Fibroblast of upper back skin (primary cell): ENCODE measurements at regions not wholly inside any gene's neighbourhood (a gene's known extent, or its start where the extent isn't known, plus 50 kb on each side); places are given as distances from the start of the nearest gene placed in this dataset.

Experiments used
- DNase-seq: peaks from one replicate; pipeline ENCODE4 v3.0.0-alpha.2; 2013

DNA sequence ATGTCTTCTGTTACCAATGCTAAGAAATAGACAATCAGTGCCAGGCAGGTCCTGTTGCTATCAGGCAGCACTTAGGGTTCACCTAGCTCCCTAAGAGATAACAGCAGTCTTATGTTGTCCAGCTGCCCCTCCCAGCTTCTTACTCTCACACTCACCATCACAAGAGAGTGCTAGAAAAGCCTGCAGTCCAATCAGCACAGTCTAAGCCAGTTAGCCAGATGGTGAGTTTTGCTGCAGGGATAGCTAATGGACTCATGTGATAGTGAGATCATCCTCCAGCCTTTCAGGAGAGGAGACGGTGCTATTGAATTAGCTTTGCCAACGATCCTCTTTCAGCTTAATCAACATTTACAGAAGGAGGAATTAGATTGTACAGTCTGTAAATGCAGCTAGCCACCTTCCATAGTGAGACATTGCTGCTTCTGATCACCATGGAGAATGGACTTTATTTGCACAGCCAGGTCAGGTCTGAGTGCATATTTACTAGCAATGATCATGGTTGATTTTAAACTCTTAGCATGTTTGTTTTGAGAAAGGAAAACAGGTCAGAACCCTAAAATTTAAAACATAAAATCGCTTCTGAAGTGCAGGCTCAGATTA lies 438.3 kb downstream of the CENPC start:
- no peak for DNase-seq

DNA sequence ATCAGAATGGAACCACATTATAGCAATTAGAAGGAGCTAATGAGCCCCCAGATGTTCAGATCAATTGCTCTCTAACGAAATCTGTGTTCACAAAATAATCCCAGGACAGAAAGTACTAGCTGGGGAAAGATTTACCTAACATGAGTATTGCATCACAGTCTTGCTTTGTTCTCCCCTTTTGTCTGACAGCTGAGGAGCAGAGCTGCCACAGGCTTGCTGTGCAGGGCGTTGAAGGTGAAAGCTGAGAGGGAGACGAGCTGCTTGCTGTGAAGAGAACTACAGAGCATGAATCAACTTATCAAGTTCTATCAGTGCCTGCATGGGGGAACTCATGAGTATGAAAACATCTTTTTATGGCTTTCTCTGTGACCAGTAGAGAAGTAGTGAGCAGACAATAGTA lies 441.2 kb downstream of the CENPC start:
- no peak for DNase-seq

DNA sequence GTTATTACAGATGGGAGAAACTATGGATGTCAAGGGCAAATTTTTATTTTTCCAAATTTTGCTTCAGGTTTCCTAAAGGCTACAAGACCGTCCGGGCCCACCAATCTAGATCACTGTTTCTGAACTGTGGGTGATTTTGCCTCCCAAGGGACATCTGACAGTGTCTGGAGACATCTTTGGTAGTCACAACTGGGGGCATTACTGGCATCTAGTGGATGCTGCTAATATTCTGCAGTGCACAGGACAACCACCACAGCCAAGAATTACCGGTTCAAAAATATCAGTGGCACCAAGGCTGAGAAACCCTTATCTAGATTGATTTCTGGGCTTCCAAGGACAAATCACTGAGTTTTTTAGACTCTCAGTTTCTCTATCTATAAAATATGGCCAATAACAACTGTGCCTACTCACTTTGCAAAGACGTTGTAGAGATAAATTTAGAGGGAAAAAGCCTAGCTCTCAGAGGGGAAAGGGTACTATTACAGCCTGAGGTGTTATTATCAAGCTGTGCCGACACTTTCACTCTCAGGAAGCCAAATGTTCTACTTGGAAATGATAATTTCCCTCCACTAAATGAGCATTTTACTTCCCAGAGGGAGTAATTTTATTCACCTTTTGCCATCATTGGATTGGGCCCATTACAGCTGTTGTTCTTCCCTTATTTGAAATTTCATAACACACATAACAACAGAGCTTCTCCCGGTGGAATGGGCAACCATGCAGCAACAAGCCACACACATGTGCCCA lies 442.1 kb downstream of the CENPC start:
- DNase-seq, result no peak

DNA sequence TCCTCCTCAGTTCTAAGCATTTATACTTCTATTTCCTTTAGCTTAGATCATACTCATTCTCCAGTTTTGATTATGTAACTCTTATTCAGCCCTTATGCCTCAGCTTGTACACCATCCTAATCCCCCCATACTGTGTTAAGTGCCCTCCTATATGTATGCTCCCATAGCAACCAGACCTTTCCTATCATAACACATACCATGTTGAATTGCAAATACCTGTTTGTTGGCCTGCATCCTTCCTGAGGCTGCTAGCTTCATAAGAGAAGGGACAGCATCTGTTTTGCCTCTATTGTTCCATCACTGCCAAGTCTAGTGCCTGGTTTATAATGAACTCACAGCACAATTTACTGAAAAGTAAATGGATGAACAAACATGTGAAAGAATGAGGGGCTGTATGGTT lies 443.7 kb downstream of the CENPC start:
- DNase-seq, result no peak

DNA sequence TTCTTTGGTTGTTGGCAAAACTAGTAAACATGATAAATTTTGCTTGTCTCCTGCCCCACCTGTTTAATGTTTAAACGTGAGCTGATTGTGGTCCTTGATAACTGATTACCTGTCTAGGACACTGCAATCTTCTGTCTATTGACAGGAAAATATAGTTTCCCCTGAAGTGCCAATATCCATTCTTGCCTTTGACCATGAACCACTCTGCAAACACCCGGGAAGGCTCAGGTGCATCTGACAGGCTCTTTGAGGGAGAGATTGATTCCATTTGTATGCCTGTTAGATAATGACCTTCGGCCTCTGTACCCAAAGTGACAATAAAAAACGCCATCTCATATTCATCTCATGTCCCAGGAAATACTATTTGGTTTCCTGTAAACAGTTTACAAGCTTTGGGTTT lies 453.0 kb downstream of the CENPC start:
- no peak for DNase-seq

DNA sequence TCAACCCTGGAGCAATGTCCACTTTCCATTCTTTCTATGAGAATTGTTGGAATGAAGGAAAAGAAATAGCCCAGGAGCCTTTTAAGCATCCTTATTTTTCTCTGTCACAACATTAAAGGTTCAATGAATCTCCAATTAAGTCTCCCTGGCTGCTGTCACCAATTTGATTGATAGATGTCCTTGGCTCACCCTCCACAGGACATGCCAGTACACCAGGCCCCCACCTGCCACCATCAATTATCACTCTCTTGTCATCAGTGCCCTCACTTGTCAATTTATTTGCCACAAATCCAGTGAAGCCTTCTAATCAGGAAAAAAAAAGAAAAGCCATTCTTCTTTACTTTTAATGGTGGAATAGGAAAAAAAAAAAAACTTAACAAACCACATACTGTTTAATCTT lies 453.6 kb downstream of the CENPC start:
- no peak for DNase-seq

DNA sequence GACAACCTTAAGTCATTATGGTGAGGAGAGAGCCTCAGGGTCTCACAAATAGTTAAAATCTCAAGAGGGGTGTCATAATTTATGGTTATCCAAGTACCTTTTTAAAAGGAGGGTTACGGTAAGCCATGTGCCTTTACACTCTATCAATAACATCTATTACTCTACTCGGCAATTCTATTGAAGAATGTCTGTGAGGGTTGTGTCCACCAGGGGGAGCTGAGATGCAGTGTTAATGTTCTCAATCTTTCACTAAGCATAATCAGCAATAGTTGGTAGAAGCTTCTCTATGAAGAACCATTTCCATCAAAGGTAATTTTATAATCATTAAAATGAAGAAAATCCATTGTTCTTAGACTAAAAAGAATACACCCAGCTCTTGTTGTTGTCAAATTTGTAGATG lies 457.4 kb downstream of the CENPC start:
- no peak for DNase-seq

DNA sequence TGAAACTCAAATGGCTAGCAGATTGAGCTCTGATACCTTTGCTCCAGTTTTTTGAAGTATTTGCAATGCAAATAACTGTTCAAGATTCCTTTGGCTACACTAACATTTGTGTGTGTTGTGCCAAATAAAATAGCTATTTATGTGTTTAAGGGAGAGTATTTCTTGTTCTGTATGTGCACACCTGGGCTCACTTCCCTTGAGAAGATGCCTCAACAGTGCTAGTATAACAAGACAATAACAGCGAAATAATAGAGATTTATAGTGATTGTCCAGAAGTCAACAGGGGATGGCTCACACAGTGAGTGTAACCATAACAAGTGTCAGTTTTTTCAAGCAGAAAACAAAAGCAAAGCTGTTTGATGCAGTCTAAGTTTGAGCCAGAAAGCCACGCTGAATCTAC lies 460.5 kb downstream of the CENPC start:
- DNase-seq, result no peak

DNA sequence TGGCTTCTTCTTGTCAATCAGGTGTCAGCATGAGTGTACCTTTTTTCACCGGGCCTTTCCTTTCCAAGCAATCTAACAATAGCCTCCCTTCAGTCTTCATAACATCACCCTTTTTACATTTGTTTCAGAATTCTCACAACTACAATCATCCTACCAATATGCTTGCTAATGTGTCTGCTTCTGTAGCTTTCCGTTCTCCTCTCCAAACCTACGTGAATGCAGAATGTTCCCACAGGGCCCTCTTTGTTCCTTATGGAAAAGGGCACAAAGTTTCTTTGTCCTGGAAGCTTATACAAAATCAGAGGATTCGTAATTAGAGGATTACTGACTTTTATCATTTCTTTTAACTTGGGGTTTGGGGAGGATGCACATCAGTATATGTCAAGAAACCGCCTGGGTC lies 461.8 kb downstream of the CENPC start:
- no peak for DNase-seq

DNA sequence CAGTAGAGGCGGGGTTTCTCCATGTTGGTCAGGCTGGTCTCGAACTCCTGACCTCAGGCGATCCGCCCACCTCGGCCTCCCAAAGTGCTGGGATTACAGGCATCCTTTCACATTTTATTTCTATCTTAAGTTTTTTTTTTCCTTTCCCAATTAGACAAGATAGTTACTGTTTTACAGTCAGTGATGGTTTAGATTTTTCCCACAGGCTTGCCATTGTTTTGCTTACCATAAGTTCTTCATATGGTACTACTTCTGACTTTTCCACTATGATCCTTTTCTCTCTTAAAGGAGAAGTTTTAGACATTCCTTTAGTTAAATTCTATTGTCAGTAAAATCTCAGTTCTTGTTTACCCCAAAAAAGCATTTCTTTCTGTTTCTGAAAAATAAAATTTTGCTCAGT lies 462.6 kb downstream of the CENPC start:
- DNase-seq, result no peak

DNA sequence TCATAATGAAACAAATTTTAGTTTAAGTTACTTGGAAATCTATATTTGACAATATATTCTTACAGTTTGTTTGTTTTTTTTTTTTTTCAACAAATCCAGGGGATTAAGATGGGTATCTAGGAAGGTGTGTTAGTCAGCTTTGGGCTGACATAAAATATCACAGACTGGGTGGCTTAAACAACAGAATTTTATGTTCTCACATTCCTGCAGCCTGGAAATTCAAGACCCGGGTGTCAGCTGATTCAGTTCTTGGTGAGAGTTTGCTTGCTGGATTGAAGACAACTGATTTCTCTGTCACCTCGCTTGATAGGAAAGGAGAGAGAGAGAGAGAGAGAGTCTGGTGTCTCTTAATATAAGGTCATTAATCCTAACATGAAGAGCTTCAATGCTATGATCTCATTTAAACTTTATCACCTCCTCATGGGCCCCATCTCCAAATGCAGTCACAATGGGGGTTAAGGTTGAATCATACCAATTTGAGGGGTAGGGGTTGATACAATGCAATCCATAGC lies 465.2 kb downstream of the CENPC start:
- DNase-seq, result no peak

DNA sequence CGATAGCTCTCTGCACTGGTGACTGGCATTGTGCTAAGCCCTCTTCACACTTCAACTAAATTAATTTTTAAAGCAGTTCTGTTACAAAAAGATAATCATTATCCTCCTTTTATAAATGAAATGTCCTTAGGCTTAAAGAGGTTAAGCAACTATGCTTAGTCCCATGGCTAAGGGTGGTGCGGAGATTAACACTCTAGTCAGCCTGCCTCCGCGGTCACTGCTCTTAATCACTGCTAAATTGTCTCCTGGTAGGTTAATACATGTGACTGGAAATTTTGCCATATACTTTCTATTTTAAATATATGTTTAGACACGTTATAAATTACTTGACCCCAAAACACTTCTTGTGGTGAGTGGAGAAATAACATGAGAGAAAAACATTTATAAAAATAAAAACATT lies 473.7 kb downstream of the CENPC start:
- DNase-seq, result no peak

DNA sequence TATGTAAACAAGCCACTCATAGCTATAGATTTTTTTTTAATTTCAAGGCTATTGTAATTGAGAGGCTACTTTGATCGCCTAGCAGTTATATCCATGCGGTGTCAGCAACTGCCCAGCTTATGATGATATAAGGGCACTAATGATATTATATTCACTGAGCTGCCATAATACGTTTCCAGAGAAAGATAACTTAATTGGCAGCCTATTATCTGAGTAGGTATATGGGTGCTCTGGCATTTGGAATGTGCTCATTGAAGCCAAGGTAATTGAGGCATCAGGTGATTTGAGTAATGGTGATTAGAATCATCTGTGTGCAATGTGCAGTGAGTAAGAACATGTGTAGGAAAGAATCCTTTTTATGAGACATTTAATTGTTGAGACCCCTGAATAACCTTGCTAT lies 490.0 kb downstream of the CENPC start:
- no peak for DNase-seq

DNA sequence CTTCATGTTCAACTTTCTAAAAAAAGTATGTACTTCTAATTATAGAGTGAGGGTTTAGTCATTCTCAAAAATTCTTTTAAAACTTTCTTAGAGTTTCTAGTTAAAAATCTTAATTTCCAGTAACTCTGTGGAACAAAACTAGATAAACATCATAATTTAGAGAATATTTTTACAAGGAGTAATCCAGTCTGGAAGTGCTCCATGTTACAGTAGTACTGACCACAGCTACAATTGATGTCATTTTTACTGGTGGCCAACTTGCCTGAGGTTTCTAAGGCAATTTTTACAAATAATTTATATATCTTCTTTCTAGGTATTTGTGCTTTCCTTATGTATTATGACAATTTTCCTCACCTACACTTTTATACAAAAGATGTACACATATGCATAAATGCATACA lies 490.4 kb downstream of the CENPC start:
- DNase-seq, result no peak

DNA sequence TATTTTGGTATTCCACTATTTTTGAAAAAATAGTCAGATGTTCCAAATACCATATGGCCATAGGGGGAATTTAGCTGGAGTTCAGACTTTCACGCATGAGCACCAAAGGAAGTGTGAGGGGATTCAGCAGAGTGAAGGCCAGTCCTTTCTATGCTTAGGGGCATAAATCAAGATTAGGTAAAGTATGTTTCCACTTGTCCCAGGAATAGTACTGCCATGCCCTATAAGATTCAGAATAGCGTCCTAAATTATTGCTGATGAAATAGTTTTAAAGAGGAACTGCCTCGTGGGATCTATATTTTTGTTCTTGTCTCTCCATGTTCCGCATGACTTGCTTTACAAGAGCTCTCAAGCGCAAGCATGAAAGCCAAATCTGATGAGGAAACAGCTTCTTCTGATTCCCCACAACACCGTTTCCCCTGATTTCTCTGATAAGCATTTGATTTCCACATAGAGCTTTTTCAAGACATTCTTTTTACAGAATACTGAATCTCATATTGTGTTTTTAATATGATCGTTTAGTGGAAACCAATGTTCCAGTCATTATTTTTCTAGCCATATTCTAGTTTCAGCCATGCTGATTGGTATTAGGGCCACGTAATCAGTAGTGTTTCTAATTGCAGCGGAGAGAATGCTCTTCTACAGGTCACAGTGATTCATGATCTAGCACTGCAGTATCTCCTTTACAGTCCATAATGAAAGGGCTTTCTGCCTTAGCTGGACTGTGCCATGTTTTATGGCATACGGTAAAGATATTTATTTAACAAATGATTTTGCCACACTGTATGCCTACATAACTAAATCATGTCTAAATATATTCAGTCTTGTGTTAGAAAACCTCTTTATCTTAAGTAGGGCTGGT lies 492.3 kb downstream of the CENPC start:
- no peak for DNase-seq

DNA sequence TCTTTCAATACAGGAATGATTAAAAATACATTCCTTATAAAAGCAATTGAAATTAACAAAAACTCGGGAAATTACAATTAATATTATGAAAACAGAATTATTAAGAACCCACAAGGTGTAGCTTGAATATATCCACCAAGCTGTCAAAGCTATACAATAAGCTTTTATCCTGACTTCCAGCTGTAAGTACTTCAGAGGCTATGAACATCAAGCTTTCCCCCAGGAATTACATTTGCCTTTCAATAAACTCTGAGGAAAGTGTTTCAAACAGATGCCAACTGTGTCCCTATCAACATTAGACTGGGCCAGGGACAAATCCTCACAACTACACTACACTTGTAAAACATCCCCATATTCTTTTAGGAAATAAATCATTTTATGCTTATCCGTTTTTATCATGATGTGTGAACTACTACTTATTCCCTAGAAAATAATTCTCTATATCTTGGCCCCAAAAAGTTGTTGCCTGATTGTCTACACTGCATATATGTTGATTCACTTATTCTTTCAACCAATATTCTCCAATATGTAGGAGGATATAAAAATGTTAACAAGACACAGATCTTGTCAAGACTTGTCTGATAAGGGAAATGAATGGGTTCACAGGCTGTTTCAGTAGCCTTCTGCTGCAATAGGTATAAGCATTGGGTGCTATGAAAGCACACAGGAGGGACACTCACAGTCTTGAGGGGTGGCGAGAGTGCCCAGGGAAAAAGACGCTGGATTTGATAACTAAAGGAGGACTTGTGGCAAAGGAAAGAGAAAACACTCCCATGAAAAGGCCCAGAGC lies 494.1 kb downstream of the CENPC start:
- DNase-seq, result no peak

DNA sequence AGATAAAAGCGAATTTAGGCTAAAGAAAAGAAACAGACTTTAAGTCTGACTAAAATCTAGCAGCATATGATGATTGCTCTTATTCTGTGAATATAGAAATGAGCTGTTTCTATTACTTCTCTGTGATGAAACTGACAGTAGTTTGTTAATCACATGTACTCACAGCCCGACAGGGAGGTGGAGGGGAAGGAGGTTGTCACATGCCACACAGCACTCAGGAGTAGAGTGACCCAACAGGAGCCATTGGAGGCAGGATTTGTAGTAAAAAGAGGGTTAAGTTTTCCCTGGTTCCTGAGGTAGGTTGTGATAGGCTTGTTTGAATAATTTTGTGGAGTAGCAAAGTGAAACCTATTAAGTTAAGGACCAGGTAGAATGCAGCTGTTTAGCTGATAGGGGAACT lies 495.9 kb downstream of the CENPC start:
- DNase-seq, result no peak

DNA sequence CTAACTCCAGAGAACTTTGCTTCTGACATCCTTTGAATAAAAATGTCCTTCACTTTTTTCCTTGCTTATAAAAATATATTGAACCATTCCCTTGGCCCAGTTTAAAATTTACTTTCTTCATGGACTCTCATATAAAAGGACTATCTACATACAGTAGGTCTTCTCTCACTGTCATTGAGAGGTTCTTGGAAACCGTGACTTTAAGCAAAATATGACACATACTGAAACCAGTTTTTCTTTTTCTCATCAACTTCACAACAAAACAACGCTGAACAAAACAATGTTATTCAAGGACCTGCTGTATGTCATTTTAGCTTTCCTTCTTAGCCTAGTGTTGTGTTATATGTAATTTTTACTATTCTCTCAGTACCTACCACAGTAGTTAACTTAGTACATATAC lies 496.8 kb downstream of the CENPC start:
- no peak for DNase-seq

DNA sequence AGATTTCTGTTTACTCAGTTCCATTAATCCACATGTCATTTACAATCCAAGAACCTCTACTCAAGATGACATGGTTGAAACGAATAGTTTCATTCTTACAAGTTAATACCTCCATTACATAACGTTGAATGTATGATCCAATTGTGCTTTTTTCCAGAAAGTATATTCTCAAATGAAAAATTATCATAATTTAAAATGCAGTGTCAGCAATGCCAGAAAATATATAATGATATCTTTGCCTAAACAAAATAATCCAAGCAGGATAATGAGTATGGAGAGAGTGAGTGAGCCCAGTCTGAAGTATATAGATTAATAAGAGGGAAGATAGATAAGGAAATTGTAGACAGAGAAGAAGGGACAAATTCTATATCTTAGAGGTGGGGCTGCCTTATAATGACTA lies 505.0 kb downstream of the CENPC start:
- DNase-seq, result no peak

DNA sequence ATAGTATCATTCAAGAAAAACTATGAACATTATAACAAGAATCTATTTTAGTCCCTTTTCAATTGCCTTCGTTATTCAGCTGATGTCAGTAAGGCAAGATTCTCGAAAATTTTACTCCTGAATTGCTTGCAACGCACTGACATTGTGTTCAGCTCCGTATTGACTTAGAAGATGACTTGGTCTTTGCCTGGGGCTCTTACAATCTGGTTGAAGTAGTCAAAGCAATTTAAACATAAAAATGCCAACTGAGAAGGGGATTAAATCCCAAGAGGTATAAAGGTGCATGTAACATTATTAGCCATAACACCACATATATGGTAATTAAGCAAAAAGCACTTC lies 507.1 kb downstream of the CENPC start:
- no peak for DNase-seq

DNA sequence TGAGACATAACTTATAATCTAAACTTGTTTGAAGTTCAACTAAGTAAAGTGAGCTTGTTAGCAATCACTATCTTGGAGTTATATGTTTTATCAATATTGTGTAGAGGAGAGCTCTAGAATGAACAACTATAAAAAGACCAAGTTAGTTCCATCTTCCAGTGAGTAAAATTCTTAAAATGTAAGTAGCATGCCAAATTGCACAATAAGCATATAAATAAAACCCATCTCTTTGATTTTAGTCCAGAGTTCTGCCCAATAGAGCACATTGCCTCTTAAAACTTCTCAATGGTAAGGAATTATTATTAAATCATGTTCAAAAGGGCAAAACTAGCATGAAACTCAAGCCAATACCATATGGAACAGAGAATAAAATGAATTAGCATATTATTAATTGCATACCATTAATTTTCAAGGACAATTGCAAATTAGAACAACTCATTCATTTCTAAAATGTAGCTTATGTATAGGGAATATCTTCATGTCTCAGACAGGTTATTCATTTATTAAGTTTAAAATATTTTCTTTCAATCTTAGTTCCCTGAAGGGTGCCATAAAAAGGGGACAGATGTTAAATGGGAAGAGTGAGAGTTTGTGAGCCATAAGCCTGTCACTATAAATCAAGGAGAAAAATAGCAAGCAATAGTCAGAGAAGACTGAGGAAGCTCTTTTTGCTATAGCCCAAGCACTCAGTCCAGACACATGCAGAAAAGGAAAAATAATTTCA lies 507.6 kb downstream of the CENPC start:
- no peak for DNase-seq

DNA sequence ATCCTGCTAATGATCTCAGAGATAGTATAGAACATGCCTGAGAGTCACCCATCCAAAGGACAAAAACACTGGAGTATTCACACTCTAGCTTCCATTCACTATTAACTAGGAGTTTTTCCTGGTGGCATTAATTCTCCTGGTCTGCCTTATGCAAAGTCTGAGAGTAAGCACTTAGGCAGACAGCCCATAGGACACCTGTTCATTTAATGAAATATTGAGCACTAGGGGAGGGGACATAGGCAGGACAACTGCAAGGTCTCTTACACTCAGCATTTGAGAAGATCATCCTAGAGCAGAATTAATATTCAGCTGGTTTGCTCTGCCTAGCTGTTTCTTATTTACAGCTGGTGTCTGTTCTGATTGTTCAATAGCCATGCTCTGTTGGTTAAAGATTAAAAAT lies 508.5 kb downstream of the CENPC start:
- no peak for DNase-seq

DNA sequence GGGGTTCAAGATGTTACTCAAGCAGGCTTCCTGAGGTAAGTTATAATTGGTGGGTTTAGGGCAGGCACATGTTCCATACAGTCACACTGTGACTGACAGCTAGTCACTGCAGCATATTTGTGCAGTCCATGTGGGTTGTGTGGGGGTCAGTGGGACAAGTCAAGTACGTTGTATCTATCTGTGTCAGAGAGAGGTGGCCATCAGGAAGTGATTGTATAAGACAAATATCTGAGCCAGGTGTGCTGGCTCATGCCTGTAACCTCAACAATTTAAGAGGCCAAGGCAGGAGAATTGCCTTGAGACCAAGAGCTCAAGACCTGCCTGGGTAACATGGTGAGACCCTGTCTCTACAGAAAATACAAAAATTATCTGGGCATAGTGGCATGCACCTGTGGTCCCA lies 509.3 kb downstream of the CENPC start:
- DNase-seq, result peak; percentile 3
